Activated CD4-positive, alpha-beta T cell treated with anti-CD3 and anti-CD28 coated beads, Interleukin-2, amount 50 U/mL, for 16 hours (primary cell): ENCODE measurements at regions not wholly inside any gene's neighbourhood (a gene's known extent, or its start where the extent isn't known, plus 50 kb on each side); places are given as distances from the start of the nearest gene placed in this dataset.

ENCODE experiments used
- DNase-seq: peaks from one replicate; pipeline ENCODE4 v3.0.0-alpha.2; 2020

DNA sequence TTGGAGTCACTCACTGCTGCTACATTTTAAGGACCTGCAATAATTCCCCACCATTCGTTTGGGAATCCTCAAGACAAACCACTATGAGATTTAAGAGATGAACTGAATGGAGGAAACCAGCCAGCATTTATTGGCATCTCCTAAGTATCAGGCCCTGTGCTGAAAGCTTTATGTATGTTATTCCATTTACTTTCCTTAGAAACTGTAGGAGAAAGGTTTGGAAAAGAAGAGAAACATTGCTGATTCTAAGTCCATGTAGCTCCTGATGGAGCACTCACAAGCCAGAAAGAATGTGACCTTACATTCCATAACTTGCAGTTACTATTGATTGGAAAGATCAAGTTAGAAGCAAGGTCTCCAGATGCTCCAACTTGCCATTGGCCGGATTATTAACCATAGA is 267.4 kb downstream of the GAS1 start:
- DNase-seq = no peak

- no peak for DNase-seq
These were observed 270.9 kb downstream of the GAS1 start for GRCh38 chr9:86676396-86676795.

DNA sequence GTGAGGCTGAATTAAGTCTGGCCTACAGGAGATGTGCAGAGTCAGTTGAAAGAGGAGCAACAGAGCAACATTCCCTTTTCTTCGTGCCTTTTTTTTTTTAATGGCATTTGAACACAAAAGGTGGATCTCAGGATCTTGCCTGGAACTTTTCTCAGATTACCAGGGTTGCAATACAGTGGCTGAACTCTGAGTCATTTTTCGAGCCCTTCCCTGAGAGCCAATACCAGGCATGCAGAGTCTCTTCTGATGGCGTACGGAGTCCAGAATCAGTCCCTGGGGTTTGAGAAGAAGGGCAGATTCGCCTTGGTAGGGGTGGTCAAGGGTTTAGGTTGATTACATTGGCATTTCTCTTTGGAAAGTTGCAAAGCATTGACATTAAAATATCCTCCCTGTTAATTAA is 271.5 kb downstream of the GAS1 start:
- no peak for DNase-seq

- DNase-seq = no peak
These were observed 272.8 kb downstream of the GAS1 start for GRCh38 chr9:86674487-86674886.

- DNase-seq = no peak
These were observed 274.3 kb downstream of the GAS1 start for GRCh38 chr9:86672966-86673365.

DNA sequence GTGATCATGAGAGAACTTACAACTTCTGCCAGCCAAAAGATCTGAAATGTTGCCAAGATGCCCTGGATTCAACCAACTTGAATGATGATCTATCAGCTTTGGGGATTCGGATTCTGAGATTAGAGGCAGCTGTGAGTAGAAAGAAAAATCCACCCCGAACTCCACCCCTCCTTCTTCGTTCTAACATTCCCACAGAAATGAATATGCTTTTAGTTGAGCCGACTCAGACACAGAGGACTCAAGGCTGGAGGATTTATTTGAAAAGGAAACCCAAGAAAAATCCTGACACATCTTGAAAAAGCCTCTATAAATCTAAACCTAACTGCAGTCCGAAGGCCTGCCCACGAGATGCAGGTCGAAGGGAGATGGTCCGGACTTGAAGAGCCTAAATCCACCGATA is 275.0 kb downstream of the GAS1 start:
- no peak for DNase-seq

DNA sequence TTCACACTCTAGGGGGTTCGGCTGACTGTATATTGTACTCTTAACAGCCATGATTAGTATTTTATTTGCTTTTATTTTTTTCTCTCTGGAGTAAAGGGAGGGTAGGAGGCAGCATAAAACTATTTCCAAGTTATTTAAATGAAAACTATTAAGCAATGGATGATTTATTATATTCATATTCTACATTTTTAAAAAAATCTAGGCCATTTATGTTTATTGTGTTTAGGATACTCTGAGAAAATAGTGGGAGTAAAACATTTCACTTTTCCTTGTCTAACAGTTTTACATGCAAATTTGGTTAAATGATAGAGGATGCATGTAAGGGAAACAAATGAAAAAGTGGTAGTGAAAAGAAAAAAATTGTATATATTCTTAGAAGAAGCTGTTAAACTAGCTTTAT is 276.3 kb downstream of the GAS1 start:
- no peak for DNase-seq

GRCh38 chr9:86670536-86670935 is 276.8 kb downstream of the GAS1 start:
- DNase-seq = no peak

DNA sequence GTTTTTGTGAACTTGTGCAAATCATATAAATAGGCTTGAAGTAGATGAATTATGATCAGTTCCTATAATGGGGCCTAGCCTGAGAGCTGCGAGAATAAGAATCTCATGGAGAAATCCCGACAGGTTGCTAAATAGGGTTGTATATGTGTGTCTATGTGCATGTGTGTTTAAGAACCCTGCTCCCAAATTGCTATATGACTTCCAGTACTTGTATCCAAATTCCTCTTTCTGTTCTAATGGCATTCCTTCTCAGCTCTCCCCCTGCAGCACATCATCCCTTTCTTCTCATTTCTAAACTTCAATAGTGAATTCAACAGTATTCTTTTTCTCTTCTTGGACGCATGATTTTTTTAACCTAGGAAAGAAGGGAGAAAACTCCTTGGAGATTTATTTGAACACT is 277.2 kb downstream of the GAS1 start:
- DNase-seq = no peak

DNA sequence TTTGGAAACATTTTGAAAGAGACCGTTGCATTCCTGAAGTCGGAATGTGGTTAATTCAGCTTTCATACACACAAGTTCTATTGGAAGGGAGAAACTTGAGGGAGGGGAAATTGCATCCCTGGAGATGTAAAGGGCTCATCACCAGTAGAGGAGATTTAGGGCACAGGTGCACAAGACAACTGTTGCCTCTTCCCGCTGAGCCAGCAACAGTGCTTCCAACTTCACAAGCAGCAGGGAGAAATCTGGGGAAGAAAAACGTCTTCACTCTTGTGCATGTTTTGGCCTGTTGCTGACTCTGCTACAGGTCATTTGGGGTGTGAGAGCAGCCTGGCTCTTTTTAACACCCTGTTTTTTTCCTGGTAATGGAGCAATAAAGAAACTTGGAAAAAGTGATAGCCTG is 277.9 kb downstream of the GAS1 start:
- DNase-seq = no peak

- peak; percentile 10 for DNase-seq
These were observed 278.8 kb downstream of the GAS1 start for GRCh38 chr9:86668488-86668887.

DNA sequence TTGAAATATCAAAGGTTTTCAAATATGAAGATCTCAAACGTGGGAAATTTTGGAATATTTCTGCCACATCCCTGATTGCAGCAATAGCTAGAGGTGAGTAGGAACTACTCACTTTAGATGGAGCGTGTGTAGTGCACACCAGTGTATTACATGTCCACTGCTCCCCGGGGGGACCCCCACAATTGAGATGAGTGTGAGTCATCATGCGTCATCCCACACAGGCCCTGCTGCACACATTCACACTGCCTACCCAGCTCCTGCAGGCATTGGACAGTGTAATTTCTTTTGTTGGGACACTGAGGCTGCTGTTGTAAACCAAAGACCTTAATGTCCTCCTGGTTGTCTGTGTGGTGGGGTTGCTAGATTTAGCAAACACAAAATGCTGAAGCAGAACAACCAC is 280.0 kb downstream of the GAS1 start:
- DNase-seq = no peak

DNA sequence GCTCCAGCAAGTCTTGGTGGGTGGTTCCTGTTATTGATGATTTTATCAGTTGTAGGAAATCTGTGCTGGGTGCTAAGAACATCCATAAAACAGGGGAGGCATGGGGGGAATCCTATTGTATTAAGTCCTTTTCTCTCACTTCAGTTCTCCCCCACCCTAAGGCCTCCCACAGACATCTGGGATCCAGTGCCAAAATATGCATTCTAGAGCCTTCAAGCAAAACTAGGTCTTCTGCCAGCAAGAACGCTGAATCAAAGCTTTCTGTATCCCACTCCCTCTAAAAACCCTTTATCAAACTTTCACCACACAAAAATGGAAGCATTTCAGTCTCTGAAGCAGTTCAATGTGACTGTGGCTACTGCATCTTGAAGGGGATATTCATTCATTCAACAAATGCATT is 281.9 kb downstream of the GAS1 start:
- no peak for DNase-seq

GRCh38 chr9:86664603-86665002 is 282.7 kb downstream of the GAS1 start:
- DNase-seq = no peak

- no peak for DNase-seq
These were observed 283.4 kb downstream of the GAS1 start for GRCh38 chr9:86663905-86664304.

GRCh38 chr9:86662890-86663468 is 284.3 kb downstream of the GAS1 start:
- DNase-seq = no peak

DNA sequence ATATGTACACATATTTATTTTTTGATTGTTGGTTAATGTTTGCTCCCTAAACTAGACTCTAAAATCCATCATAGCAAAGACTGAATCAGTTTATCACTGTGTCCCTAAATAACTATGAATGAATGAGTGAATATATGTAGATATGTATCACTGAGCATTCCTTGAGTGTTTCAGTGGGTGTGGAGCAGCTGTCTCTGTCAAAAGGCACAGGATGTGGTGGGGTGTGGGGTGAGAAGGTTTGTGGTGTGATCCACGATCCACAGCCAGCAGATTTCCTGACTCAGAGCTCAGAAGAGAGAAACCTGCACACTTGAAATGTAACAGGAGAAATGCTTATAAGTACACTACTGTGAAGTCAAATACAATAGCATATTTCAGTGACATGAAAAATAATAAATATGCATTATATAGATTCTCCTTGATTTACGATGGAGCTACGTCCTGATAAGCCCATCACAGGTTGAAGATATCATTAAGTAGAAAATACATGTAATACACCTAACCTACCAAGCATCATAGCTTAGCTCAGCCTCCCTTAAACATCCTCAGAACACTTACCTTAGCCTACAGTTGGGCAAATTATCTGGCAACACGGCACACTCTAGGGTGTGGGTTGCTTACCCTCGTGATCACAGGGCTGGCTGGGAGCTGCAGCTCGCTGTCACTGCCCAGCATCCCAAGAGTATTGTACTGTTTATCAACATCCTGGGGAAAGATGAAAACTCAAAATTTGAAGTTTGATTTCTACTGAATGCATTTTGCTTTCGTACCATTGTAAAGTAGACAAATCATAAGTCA is 287.0 kb downstream of the GAS1 start:
- peak; percentile 13 for DNase-seq

GRCh38 chr9:86659413-86660046 is 287.8 kb downstream of the GAS1 start:
- no peak for DNase-seq

DNA sequence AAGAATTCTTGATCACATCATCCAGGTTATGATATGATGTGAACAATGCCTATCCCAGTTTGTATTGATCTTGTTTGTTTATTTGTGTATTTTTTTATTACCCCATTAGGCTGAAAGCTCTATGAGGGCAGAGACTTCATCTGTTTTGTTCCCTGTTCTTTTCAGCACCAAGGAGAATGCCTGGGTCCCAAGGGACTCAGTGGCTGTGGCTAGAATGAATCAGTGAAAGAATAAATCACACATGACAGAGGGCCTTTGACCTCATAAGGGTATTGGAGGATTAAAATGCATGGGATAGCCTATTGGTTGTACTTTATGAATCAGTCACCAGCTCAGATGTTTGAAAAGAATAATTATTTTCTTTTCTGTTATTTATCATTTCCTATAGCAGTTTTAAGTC is 292.2 kb downstream of the GAS1 start:
- DNase-seq = no peak

DNA sequence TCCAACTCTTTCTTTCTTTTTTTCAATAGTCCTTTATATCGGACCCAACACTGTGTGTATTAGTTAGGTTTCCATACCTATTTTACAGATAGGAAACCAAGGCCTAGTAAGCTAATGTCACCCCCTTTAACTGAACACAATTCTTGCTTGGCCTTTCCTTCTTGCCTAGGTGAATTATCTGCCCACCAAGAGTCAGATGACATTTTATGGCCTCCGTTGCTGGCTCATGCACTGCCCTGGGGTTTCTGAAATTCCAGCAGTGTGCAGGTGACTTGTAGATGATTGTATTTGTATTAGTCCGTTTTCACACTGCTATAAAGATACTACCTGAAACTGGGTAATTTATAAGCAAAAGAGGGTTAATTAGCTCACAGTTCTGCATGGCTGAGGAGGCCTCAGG is 293.8 kb downstream of the GAS1 start:
- DNase-seq = no peak

DNA sequence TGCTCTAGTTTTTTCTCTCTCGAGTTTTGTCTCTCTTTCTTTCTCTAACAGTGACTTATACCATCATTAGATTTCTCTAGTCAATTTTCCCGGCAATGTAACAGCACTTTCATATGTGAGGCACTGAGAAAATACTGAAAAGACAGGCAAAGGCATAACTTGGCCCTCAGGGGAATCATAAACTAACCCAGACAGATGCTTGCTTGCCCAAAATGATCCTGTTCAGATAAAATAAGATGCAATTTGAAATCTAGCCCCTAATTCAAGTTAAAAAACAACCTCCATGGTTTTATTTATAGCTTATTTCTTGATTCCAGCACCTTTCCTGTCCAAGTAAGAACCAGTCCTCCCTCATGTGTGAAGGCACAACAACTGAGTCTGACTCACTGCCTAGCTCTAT is 294.6 kb downstream of the GAS1 start:
- no peak for DNase-seq

DNA sequence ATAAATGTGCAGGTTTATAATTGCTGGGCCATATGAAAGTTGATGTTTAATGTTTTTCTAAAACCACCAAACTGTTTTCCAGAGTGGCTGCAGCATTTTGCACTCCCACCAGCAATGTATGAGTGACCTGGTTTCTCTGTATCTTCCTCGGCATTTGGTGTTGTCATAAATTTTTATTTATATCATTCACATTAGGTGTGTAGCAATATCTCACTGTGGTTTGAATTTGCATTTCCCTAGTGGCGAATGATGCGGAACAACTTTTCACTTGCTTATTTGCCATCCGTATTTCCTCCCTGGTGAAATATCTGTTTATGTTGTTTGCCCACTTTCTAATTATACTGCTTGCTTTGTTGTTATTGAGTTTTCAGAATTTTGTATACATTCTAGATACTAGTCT is 295.7 kb upstream of the TUT7 start:
- DNase-seq = no peak

DNA sequence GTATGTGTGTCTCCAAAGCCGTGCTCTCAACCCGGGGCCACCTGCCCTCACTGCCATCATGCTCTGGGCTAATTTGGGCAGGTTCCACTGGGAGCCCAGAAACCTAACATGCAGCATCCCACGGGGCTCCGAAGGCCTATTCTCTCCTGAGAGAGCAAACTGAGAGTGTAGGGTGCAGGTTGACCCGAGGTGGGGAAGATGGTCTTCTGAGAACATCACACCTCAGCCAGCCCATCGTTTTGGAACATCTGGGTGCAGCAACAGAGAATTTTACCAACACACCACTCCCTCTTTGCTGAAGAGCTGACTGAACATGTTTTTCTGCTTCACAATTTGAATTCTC is 294.6 kb upstream of the TUT7 start:
- no peak for DNase-seq

DNA sequence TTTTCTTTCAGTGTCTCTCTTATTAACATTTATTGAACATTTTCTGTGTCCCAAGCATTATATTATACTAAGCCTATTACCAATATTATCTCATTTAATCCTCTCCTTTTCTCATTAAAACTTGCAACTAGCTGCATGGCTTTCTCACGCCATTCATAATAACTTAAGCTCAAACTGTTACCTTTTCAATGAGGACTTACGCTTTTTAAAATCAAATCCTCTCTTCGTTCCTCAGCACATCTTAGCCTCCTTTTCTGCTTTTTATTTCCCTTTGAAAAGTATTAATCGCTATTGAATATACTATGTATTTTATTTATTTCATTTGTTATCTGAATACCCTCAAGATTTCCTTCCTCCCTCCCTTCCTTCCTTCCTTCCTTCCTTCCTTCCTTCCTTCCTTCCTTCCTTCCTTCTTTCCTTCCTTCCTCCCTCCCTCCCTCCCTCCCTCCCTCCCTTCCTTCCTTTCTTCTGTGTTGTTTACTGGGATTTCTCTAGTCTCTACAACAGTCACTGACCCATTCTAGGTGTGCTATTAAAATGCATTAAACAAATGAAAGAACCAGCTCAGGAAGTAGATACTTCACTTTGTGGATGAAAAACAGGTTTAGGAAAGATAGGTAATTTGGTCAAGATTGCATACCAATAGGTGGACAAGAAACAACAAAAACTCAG is 294.1 kb upstream of the TUT7 start:
- no peak for DNase-seq
